Neural cell (in vitro differentiated cells): ENCODE measurements at regions not wholly inside any gene's neighbourhood (a gene's known extent, or its start where the extent isn't known, plus 50 kb on each side); places are given as distances from the start of the nearest gene placed in this dataset.

Experiments
- CTCF ChIP-seq: fragments of 450-650 bp; IDR thresholded peaks from 2 replicates; pipeline ENCODE4 v1.5.1; 2014; ENCODE audit warnings: antibody characterized with exemption, mild to moderate bottlenecking, moderate library complexity; ENCODE audit not compliant: poor library complexity, severe bottlenecking
- EZH2 ChIP-seq: fragments of 200-600, 300-800 bp; shearing (Covaris generic), sonication (generic); IDR thresholded peaks from 2 replicates; pipeline ENCODE4 v1.6.1; 2014; ENCODE audit warnings: antibody characterized with exemption, low read length, borderline replicate concordance, mild to moderate bottlenecking; ENCODE audit not compliant: insufficient read depth, poor library complexity, severe bottlenecking
- RAD21 ChIP-seq: fragments of 450-650 bp; conservative IDR thresholded peaks from 2 replicates; pipeline ENCODE4 v1.6.1; 2014; ENCODE audit warnings: antibody characterized with exemption, mild to moderate bottlenecking, moderate library complexity
- TAF1 ChIP-seq: IDR thresholded peaks from 2 replicates; pipeline ENCODE4 v1.6.1; 2012; ENCODE audit warnings: low read depth

- no peak for TF ChIP-seq CTCF
- no peak for TF ChIP-seq TAF1
- no peak for TF ChIP-seq RAD21
- TF ChIP-seq EZH2 = no peak
Observed at GRCh38 chr13:68808456-68808855, 1299.2 kb upstream of the ATXN8OS start.
